HepG2 (cell line): ENCODE measurements at regions not wholly inside any gene's neighbourhood (a gene's known extent, or its start where the extent isn't known, plus 50 kb on each side); places are given as distances from the start of the nearest gene placed in this dataset.
A peak's percentile ranks its signal among the peaks of the same experiment; 100 is the strongest.

Experiments used
- ATAC-seq: fragments of 200-7000 bp; cut with Tn5 transposase; 3 replicates; pipeline ENCODE4 v1.9.1; 2020; ENCODE audit warnings: mild to moderate bottlenecking, moderate library complexity
- BruUV-seq: library from RNA; stranded (reverse); fragments of 400-500 nt; replicated peaks from 2 replicates; lab custom pipeline; 2021; lab: Mats Ljungman, UMichigan
- CTCF ChIA-PET: fragments of 300-600 bp; formaldehyde crosslinking; extraction: SDS; loops from one replicate; lab custom pipeline; 2021; ENCODE audit warnings: low total read pairs, inconsistent platforms, low intra/inter-chr PET ratio; lab: Yijun Ruan, JAX
- POLR2A ChIA-PET: fragments of 350-600 bp; sonication (Branson Sonifier 250); formaldehyde crosslinking; loops from one replicate; lab custom pipeline; 2020; ENCODE audit warnings: antibody characterized with exemption, inconsistent platforms; lab: Yijun Ruan, JAX
- DNase-seq: peaks from one replicate; pipeline ENCODE4 v3.0.0-alpha.2; 2015; ENCODE audit warnings: low spot score
- FAIRE-seq: peaks from 3 replicates; lab custom pipeline; 2011; peaks lifted over from hg19 to GRCh38; lab: Jason Lieb, UNC
- H2AFZ ChIP-seq: one replicate; pipeline ENCODE4 v1.6.1; 2011; ENCODE audit warnings: low read length, inconsistent platforms
- H3K27ac ChIP-seq: fragments of 300-600 bp; 3 replicates; pipeline ENCODE4 v1.8.0; 2011; ENCODE audit warnings: mixed run types, mild to moderate bottlenecking, mixed read lengths, low read length, inconsistent platforms; ENCODE audit not compliant: insufficient read depth; ENCODE audit errors: extremely low read length
- H3K27me3 ChIP-seq, 2 experiments: fragments of 200-600 bp in 1 of 2; 2 replicates in 1 of 2; 3 replicates in 1 of 2; pipeline versions ENCODE4 v1.6.0 to v1.8.0; 2011; ENCODE audit warnings: low read length in 2 of 2, mild to moderate bottlenecking in 2 of 2, moderate library complexity in 2 of 2, inconsistent platforms in 1 of 2; ENCODE audit not compliant: insufficient read depth in 2 of 2, control insufficient read depth in 1 of 2
- H3K36me3 ChIP-seq, 2 experiments: fragments of 200-600 bp in 1 of 2; replicated peaks in 1 of 2; 2 replicates in 1 of 2; 3 replicates in 1 of 2; pipeline versions ENCODE4 v1.5.1 to v1.8.0; 2011; ENCODE audit warnings: low read length in 2 of 2, inconsistent platforms in 1 of 2; ENCODE audit not compliant: insufficient read depth in 2 of 2, control insufficient read depth in 1 of 2
- H3K4me1 ChIP-seq: 2 replicates; pipeline ENCODE4 v1.5.1; 2012; ENCODE audit warnings: low read length, inconsistent platforms; ENCODE audit not compliant: insufficient read depth
- H3K4me2 ChIP-seq: 2 replicates; pipeline ENCODE4 v1.6.0; 2011; ENCODE audit warnings: low read depth, low read length, inconsistent platforms
- H3K4me3 ChIP-seq, 3 experiments: fragments of 200-600 bp in 1 of 3; sonication (generic), shearing (Covaris generic) in 1 of 3; replicated peaks in 1 of 3; 2 replicates each; pipeline ENCODE4 v1.5.1; 2011 to 2016; ENCODE audit warnings: low read length in 3 of 3, inconsistent platforms in 2 of 3, low read depth in 2 of 3, mild to moderate bottlenecking in 2 of 3, control low read depth in 1 of 3, mixed read lengths in 1 of 3; ENCODE audit not compliant: insufficient read depth in 1 of 3
- H3K79me2 ChIP-seq: one replicate; pipeline ENCODE4 v1.6.1; 2011; ENCODE audit warnings: low read length, inconsistent platforms; ENCODE audit not compliant: insufficient read depth
- H3K9ac ChIP-seq: 2 replicates; pipeline ENCODE4 v1.6.0; 2011; ENCODE audit warnings: mild to moderate bottlenecking, low read depth, low read length, inconsistent platforms; ENCODE audit not compliant: insufficient read depth
- H3K9me3 ChIP-seq: 2 replicates; pipeline ENCODE4 v1.5.1; 2012; ENCODE audit warnings: mild to moderate bottlenecking, low read length
- H4K20me1 ChIP-seq: 2 replicates; pipeline ENCODE4 v1.6.0; 2011; ENCODE audit warnings: inconsistent platforms, mild to moderate bottlenecking, low read length, moderate library complexity; ENCODE audit not compliant: insufficient read depth
- FOSL1 ChIP-seq: sonication (generic); formaldehyde crosslinking; IDR thresholded peaks from 2 replicates; pipeline ENCODE4 v1.9.0; 2021; ENCODE audit warnings: missing genetic modification reagents, borderline replicate concordance
- MNT ChIP-seq: fragments of 450-650 bp; IDR thresholded peaks from 2 replicates; pipeline ENCODE4 v1.6.1; 2016
- REPIN1 ChIP-seq: sonication (generic); formaldehyde crosslinking; IDR thresholded peaks from 2 replicates; pipeline ENCODE4 v1.8.0; 2022; ENCODE audit warnings: missing genetic modification reagents, low read depth, mild to moderate bottlenecking, borderline replicate concordance
- TCF12 ChIP-seq, 2 experiments: fragments of 450-650 bp in 1 of 2; sonication (generic) in 1 of 2; formaldehyde crosslinking in 1 of 2; IDR thresholded peaks; 2 replicates each; pipeline versions ENCODE4 v1.6.1 to v1.8.0; 2017 to 2022; ENCODE audit warnings: antibody characterized with exemption in 1 of 2, mild to moderate bottlenecking in 1 of 2, missing genetic modification reagents in 1 of 2, moderate library complexity in 1 of 2
- TRAFD1 ChIP-seq: sonication (generic); formaldehyde crosslinking; IDR thresholded peaks from 2 replicates; pipeline ENCODE4 v1.5.1; 2020; ENCODE audit warnings: missing genetic modification reagents, mild to moderate bottlenecking, borderline replicate concordance
- ZFP36L2 ChIP-seq: sonication (generic); formaldehyde crosslinking; IDR thresholded peaks from 2 replicates; pipeline ENCODE4 v1.4.0; 2020; ENCODE audit warnings: missing genetic modification reagents
- ZNF274 ChIP-seq: sonication (generic); formaldehyde crosslinking; IDR thresholded peaks from 2 replicates; pipeline ENCODE4 v1.5.1; 2020; ENCODE audit warnings: mild to moderate bottlenecking, missing genetic modification reagents
- ZNF841 ChIP-seq: sonication (generic); formaldehyde crosslinking; IDR thresholded peaks from 2 replicates; pipeline ENCODE4 v1.8.1; 2023; ENCODE audit warnings: missing genetic modification reagents, borderline replicate concordance
- WGBS: methylation state at CpG from one replicate; pipeline ENCODE4 v1.1.6; 2017; ENCODE audit warnings: low lambda C conversion rate; 5-methylcytosine and 5-hydroxymethylcytosine counted together
- in situ Hi-C: cut with HindIII; loops from 2 replicates; pipeline ENCODE4 v1.10.0; 2017; ENCODE audit warnings: low pct_unique_long_range_greater_than_20kb; ENCODE audit not compliant: extremely low pct_ligation_motif_present
- intact Hi-C: fragments of 100-400 bp; cut with micrococcal nuclease; formaldehyde crosslinking; loops from one replicate; pipeline ENCODE4 v1.10.0; 2022; ENCODE audit not compliant: unreplicated experiment

- no peak for TF ChIP-seq TRAFD1
Measured at GRCh38 chr2:238711346-238711745, 136.5 kb upstream of the TWIST2 start (continued).

GRCh38 chr2:238712011-238712410, 135.9 kb upstream of the TWIST2 start:
- BruUV-seq, result no TSS peak
- DNase-seq (no peak), FAIRE-seq (no peak), ATAC-seq (no peak)
- TF ChIP-seq ZNF274 (CRISPR knock-in tag) (no peak), FOSL1 (no peak), TCF12 (IDR thresholded peaks at IDR 0.05) (no peak), TCF12 (CRISPR knock-in tag; IDR thresholded peaks at IDR 0.05) (no peak), MNT (0 out of 2 replicates have a peak, but pooled peaks have one; percentile 39), REPIN1 (CRISPR knock-in tag) (no peak), ZNF841 (CRISPR knock-in tag) (no peak), ZFP36L2 (CRISPR knock-in tag) (no peak)
- ChIA-PET CTCF (no interaction called here), POLR2A (no interaction called here)
- no peaks in the 10 kb centered on the region for H3K36me3 ChIP-seq
- 81% methylated on average over 4 of the region's 4 CpGs for WGBS
- H3K27me3 ChIP-seq, result peaks cover 0 to 17% of the 10 kb centered on the region in 2 experiments; a peak in 4 of 5 replicates
- in situ Hi-C loops, result no loop called here
- intact Hi-C loops, result no loop called here
- no peak overlapping the region for H3K9ac ChIP-seq
- no peak overlapping the region for H3K27ac ChIP-seq
- no peaks in the 10 kb centered on the region for H4K20me1 ChIP-seq
- no peaks in the 10 kb centered on the region for H3K79me2 ChIP-seq
- no peaks in the 10 kb centered on the region for H3K4me1 ChIP-seq
- no peak overlapping the region for H3K4me2 ChIP-seq
- H2AFZ ChIP-seq, result no peak overlapping the region
- H3K9me3 ChIP-seq, result no peaks in the 10 kb centered on the region
- no peak overlapping the region for H3K4me3 ChIP-seq
